HG03039 (cell line): ENCODE measurements at regions not wholly inside any gene's neighbourhood (a gene's known extent, or its start where the extent isn't known, plus 50 kb on each side); places are given as distances from the start of the nearest gene placed in this dataset.
"Not testable (repeated sequence)": the region's sequence is repeated elsewhere in the genome, so short reads cannot be mapped to it uniquely, and the experiment has no call there.

Source experiments
- ATAC-seq: cut with Tn5 transposase; IDR thresholded peaks from one replicate; pipeline ENCODE4 v1.9.1; 2021; ENCODE audit warnings: mild to moderate bottlenecking, moderate library complexity; ENCODE audit not compliant: unreplicated experiment

DNA sequence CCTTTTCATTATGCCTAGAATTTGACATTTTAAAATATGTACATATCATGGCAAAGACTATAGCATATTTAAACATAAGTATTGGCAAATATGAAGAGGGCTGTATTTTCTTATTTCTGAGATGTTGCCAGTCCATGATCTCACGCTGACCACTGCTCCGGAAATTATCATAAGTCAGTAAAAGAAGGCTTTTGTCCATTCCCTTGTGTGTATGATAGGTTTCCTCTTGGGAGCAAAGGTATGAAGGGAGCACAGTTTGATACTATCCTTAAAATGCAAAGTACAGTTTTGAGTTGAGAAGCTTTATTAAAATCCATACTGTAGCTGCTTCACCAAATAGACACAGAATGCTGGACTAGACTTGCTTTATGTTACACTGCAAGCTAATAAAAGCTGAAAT is 52.6 kb upstream of the AGA start:
- ATAC-seq, result no peak

DNA sequence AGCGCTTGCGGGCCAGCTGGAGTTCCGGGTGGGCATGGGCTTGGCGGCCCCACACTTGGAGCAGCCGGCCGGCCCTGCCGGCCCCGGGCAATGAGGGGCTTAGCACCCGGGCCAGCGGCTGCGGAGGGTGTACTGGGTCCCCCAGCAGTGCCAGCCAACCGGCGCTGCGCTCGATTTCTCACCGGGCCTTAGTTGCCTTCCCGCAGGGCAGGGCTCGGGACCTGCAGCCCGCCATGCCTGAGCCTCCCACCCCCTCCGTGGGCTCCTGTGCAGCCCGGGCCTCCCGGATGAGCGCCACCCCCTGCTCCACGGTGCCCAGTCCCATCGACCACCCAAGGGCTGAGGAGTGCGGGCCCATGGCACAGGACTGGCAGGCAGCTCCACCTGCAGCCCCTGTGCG is 53.4 kb upstream of the AGA start:
- ATAC-seq, result not testable (repeated sequence)

- no peak for ATAC-seq
These were observed 57.3 kb upstream of the AGA start for GRCh38 chr4:177499537-177499936.

GRCh38 chr4:177505171-177505615 is 63.0 kb upstream of the AGA start:
- no peak for ATAC-seq

DNA sequence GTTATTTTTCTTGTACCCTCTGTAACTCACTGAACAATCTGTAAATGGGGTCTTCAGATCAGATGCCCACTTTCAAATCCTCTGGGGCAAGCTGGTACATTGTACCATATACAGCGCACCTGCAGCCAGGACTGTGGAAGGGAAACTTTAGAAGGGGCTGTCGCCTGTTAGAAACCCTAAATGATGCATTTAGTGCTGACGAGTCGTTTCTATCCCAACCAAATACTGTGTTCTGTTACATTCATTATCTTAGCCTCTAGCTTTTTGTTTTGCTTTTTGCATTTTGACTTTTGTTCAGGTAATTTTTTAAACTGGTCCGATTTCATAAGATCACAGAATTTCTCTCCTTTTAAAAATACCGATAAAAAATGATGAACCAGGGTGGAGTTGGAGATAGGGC is 66.4 kb upstream of the AGA start:
- ATAC-seq, result no peak

DNA sequence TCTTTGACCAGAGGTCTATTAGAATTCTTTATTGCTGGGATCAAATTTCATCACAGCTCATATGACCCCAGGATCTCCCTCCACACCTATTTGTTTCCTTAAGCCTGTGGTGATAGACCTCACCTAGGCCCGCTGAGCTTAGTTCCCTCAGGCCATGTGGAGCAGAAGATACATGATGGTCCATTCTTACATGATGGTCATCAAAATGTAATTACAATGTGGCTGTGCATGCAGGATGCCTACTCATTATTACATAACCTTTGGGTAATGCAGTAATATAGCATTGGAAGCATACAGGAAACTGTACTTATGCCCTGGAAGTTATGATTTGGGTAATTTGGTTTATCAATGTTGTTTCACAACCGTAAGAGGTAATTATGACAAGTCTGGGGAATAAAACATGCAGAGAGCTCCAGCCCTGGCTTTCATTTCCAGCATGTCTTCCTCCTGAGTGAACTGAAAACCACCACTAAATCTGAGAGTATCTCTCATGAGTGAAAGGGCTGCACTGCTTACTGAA is 67.0 kb upstream of the AGA start:
- ATAC-seq, result no peak

DNA sequence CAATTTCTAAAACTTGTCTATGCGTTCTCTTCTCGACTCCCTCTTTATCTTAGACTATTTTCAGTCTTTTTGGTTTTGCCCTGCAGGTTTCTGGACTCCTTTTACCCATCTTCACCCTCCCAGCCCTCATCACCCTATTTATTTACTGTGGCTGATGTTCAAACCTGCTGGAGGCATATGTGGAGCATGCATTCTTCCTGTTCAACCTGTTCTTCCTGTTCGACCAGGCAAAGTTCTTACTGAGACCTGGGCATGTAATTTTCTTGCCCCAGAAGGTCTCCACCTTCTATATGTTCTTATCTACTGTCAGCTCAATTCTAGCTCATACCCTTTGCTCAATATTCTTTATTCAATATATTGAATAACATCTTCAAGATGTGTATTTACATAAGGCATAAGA is 69.4 kb upstream of the AGA start:
- no peak for ATAC-seq

DNA sequence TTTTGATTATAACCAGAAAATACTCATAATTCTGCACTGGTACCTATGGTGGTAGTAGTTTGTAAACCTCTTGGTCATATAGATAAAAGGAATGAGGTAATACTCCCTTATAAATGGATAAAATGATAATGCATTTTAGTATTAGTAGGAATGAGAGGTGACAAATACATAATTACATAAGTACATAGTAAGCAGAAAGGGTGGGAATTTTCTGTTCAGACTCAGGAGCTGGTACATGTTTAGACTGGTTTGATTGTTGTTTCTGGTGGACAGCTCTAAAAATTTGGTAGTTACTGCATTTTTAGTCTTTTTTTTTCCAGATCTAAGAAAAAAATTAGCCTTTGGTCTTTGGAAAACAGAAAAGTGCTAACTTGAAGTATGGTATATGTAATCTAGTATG is 70.4 kb upstream of the AGA start:
- no peak for ATAC-seq

- no peak for ATAC-seq
These were observed 75.6 kb upstream of the AGA start for GRCh38 chr4:177517862-177518261.

DNA sequence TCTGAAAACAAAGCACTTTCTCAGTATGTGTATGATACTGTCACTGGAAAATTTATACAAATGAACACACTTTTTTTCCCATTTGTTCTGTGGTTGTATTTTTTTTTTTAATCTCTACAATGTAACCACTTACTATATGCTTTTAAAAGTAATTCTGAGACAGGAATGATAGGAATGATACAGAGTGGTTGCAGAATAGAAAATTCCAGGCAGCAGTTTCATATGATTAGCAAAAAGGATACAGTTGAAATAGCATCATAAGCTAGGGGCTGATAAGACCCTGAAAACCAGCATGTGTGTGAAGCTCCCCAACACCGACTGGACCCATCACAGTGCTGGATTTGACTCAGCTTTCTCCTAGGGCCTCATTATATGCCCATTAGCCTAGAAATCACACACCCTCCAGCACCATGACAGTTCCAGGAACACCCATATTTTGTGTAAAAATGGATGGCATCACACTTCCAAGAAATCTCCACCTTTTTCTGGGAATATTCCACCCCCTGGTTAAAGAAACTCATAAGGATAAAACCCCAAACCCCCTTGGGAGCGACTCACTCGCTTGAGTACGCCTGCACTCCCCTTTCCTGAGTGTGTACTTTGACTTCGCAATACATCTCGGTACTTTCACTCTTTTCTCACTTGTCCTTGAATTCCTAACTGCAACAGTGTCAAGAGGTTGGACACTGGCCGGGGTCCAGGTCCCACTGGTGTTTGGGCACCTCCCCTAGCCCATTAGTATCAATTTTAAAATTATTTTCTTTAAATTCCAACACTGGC is 77.4 kb upstream of the AGA start:
- ATAC-seq, result no peak

DNA sequence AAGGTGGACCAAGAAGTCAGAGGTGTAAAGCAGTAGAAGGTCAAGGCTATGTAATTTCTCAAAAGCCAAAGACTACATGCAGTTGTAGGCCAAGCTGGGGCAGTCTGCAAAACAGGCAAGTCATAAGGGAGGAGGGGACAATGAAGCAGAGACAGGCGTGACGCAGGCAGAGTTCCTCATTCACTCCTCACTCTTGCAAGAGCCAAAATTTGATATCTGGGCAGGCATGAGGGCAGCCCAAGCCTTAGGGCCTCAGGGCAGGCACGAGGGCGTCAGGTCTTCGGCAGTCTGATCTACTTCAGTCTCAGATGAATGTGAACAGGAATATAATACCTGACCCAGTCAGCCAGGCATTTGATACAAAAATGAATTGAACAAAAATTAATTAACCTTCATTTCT is 86.4 kb upstream of the AGA start:
- ATAC-seq, result no peak

- no peak for ATAC-seq
These were observed 88.3 kb upstream of the AGA start for GRCh38 chr4:177530561-177530960.

DNA sequence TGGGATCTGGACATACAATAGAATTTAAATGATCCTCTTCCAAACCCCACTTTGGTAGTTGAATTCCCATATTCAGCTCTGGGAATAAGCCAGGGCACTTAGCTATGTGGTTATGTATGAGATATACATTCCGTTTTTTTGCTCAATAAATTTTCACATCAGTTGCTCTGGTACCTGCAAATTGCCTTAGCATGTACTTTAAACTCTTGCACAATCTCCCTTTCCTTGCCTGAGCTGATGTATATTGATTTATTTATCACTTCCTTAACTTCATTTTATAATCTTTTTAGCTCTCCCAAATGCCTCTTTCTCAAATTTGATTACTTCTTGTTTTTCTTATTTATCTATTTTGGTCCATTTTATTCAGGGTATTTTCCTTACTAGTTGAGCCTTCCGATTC is 90.1 kb upstream of the AGA start:
- ATAC-seq, result no peak

GRCh38 chr4:177534841-177535240 is 92.6 kb upstream of the AGA start:
- not testable (repeated sequence) for ATAC-seq

GRCh38 chr4:177546745-177547144 is 104.5 kb upstream of the AGA start:
- no peak for ATAC-seq

DNA sequence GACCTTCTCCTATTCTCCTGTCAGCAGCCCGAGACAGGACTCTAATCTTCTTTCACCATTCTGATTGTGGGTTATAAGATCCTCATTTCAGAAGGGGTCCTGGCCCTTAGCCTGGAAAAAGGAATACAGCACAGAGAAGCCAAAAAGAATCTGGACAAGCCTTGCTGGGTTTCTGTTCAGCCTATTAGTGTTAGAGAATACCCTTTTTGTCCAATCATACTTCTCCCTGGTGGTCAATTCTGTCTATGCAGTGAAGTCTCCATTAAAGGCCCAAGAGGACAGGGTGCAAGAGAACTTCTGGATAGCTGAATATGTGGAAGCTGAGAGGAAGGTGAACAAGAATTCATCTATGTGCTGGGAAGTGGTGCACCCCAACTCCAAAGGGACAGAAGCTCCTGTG is 105.7 kb upstream of the AGA start:
- ATAC-seq, result no peak

DNA sequence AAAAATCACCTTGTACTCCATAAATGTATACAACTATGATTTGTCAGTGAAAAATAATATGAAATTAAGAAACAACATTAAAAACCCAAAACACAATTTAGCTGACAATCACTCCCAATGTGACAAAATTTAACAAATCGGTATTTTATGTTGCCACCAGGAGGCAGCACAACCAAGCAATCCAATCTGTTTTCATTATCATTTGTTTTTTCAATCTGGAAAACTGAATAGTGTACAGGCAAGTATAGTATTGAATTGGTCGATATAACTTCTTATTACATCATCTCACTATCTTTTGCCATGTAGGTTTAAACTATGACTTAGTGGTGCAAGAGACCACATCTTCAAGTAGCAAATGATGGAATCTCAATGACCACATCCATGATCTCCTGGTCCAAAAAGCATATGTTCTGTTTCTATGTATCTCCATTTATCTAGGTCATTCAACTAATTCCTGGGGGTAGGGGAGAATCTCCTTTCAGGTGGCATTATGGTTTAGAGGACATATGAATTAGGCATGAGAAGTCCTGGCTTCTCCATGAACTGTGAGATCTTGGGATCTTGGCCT is 112.9 kb upstream of the AGA start:
- ATAC-seq, result no peak

GRCh38 chr4:177557416-177557815 is 115.2 kb upstream of the AGA start:
- ATAC-seq, result no peak

DNA sequence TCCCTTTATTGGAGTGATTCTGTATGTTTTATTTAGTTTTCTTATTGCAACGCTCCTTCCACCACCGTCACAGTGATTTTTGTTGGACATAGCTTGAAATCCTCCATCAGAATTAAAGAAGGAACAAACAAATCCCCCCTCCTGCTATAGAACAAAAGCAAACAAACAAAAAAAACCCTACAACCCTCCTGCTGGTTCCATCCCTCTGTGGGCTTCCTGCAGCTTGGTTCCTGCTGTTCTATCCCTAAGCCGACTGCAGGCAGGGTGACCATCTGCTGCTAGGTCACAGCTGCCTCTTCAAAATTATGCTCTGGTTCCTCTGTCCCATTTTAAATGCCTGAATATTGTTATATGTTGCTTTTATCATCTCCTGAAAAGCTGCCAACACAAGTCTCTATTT is 116.8 kb upstream of the AGA start:
- ATAC-seq, result no peak

GRCh38 chr4:177562163-177562562 is 119.9 kb upstream of the AGA start:
- ATAC-seq, result no peak

DNA sequence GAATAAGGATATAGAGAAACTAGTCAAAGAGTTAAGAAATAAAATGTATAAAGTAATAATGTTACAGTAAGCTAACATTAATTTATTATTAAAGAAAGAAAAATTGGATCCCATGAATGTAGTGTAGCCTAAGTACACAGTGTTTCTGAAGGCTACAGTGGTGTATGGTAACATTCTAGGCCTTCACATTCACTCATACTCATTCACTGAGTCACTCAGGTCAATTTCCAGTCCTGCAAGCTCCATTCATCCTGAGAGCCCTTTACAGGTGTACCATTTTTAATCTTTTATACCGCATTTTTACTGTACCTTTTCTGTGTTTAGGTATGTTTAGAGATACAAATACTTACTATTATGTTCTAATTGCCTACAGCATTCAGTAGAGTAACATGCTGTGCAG is 120.6 kb upstream of the AGA start:
- no peak for ATAC-seq

- no peak for ATAC-seq
These were observed 124.5 kb upstream of the AGA start for GRCh38 chr4:177566691-177567090.

- no peak for ATAC-seq
These were observed 126.7 kb upstream of the AGA start for GRCh38 chr4:177568931-177569330.
